ENCODE measurements at regions not wholly inside any gene's neighbourhood (a gene's known extent, or its start where the extent isn't known, plus 50 kb on each side); places are given as distances from the start of the nearest gene placed in this dataset.

DNA sequence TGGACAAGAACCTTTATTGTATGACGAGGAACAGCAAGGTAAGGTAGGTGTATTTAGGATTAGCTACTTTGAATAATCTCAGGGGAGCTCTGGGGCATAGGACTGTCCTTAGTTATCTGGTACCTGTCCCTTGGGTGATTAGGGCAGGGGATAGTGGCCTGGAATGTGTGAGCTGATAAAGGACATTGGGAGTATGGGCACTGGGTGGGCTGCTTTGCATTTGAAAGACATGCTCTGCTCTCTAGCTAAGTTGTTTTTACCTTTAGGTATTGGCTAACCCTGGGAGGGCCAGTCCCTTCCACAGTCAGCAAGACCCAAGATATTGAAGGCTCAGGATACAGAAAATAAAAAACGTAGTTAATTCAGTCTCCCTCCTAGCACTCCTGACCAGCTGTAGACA is 282.8 kb upstream of the C9orf72 start:
- DNase-seq (ENCODE audit: low spot score) (no peak), ATAC-seq (ENCODE audit: low FRiP score) (no peak)
- TF ChIP-seq, protein P1, sequence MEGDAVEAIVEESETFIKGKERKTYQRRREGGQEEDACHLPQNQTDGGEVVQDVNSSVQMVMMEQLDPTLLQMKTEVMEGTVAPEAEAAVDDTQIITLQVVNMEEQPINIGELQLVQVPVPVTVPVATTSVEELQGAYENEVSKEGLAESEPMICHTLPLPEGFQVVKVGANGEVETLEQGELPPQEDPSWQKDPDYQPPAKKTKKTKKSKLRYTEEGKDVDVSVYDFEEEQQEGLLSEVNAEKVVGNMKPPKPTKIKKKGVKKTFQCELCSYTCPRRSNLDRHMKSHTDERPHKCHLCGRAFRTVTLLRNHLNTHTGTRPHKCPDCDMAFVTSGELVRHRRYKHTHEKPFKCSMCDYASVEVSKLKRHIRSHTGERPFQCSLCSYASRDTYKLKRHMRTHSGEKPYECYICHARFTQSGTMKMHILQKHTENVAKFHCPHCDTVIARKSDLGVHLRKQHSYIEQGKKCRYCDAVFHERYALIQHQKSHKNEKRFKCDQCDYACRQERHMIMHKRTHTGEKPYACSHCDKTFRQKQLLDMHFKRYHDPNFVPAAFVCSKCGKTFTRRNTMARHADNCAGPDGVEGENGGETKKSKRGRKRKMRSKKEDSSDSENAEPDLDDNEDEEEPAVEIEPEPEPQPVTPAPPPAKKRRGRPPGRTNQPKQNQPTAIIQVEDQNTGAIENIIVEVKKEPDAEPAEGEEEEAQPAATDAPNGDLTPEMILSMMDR (IDR thresholded peaks at IDR 0.05): no peak

- ATAC-seq (ENCODE audit: low FRiP score): no peak
- TF ChIP-seq, protein P1 (IDR thresholded peaks at IDR 0.05): no peak
- no peak for DNase-seq (ENCODE audit: low spot score)
Measured at GRCh38 chr9:27856748-27857147, 283.5 kb upstream of the C9orf72 start.

DNA sequence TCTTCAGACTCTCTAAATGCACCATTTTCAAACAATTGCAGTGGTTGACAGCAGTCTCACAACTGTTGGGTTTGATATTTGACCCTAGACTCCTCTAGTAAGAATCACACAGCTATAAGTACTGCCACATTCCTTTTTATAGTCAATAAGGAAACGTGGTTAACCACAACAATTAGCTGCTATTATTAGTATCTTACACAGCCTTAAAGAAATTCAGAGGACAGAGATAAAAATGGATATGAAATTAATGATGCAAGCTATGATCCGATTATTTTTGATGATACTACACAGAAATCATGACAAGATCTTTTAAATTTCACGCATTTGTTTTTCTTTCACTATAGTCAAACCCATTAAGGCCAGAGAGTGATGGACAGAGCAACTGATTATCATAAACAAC is 288.6 kb upstream of the C9orf72 start:
- TF ChIP-seq, protein P1 (IDR thresholded peaks at IDR 0.05): no peak
- ATAC-seq (ENCODE audit: low FRiP score) (no peak), DNase-seq (ENCODE audit: low spot score) (no peak)

GRCh38 chr9:27864644-27865438 is 291.6 kb upstream of the C9orf72 start:
- ATAC-seq (ENCODE audit: low FRiP score): no peak
- TF ChIP-seq, protein P1 (IDR thresholded peaks at IDR 0.05): no peak
- no peak for DNase-seq (ENCODE audit: low spot score)

- TF ChIP-seq, protein P1 (IDR thresholded peaks at IDR 0.05): no peak
- DNase-seq (ENCODE audit: low spot score) (no peak), ATAC-seq (ENCODE audit: low FRiP score) (no peak)
Measured at GRCh38 chr9:27866741-27867140, 293.5 kb upstream of the C9orf72 start.

- no peak for DNase-seq (ENCODE audit: low spot score)
- TF ChIP-seq, protein P1 (IDR thresholded peaks at IDR 0.05): no peak
- ATAC-seq (ENCODE audit: low FRiP score): no peak
Measured at GRCh38 chr9:27870404-27870803, 297.1 kb upstream of the C9orf72 start.

DNA sequence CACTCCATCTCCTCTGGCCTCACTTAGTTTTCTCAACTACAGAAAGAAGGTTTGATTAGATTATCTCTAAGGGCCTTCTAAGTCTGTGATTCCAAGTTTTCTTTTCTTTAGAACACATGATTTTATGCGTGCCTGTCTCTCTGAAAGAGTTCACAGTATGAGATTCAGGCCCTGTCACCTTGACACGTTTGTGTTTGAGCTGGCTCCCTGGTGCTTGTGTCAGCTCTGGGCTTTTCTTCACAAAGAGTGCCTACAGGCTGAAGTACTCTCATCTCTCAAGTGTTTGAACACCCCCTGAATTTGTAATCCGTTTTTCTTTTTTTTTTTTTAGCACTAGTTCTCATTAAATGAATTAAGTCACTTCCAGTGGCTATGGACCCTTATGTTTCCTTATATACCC is 306.9 kb upstream of the C9orf72 start:
- TF ChIP-seq, protein P1 (IDR thresholded peaks at IDR 0.05): no peak
- ATAC-seq (ENCODE audit: low FRiP score) (no peak), DNase-seq (ENCODE audit: low spot score) (no peak)
